Hepatocyte (in vitro differentiated cells): ENCODE measurements at regions not wholly inside any gene's neighbourhood (a gene's known extent, or its start where the extent isn't known, plus 50 kb on each side); places are given as distances from the start of the nearest gene placed in this dataset.

Experiments
- EZH2 ChIP-seq: fragments of 200-600 bp; sonication (generic); IDR thresholded peaks from 2 replicates; pipeline ENCODE4 v1.6.1; 2016; ENCODE audit warnings: antibody characterized with exemption, mild to moderate bottlenecking, borderline replicate concordance
- TF ChIP-seq, protein P1 (sequence below): fragments of 200-600 bp; sonication (generic); IDR thresholded peaks from 2 replicates; pipeline ENCODE4 v1.5.1; 2016; ENCODE audit warnings: antibody characterized with exemption, mild to moderate bottlenecking; ENCODE audit not compliant: poor library complexity

DNA sequence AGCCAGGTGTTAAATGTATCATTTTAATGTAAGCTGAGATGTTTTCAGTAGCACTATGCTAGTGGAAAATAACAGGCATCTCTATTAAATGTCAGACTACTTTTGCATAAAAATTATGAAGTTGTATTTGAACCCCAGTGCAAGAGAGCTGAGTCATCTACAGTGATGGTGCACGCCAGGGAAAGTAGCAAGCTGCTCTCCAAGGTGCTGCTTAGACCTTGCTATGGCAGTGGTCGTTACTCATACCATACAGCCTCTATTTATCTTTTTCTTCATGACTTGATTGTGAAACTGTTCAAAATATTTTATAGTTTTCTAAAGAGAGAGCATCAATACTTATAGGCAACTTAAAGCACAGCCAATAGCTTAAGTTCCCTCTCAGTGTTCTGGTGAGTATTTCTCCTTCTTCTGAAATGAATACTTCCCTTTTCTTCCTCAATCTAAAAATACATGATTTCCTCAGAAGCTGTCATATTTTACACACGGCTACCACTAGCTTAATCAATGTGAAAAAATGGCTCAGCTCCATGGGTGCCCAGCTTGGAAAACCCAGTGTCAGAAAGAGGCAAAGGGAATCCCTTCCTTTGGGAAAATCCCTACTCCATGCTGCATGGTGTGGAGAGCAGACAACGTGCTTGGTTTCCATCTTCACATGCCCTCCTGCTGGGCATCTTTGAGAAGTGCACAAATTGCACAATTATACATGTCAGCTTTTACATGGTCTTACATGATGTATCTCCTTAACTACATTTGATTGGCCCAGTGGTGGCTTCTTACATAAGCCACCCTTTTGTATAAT is 105.6 kb downstream of the ELOVL4 start:
- TF ChIP-seq, protein P1, sequence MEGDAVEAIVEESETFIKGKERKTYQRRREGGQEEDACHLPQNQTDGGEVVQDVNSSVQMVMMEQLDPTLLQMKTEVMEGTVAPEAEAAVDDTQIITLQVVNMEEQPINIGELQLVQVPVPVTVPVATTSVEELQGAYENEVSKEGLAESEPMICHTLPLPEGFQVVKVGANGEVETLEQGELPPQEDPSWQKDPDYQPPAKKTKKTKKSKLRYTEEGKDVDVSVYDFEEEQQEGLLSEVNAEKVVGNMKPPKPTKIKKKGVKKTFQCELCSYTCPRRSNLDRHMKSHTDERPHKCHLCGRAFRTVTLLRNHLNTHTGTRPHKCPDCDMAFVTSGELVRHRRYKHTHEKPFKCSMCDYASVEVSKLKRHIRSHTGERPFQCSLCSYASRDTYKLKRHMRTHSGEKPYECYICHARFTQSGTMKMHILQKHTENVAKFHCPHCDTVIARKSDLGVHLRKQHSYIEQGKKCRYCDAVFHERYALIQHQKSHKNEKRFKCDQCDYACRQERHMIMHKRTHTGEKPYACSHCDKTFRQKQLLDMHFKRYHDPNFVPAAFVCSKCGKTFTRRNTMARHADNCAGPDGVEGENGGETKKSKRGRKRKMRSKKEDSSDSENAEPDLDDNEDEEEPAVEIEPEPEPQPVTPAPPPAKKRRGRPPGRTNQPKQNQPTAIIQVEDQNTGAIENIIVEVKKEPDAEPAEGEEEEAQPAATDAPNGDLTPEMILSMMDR = no peak
- no peak for TF ChIP-seq EZH2
